Fibroblast of lung (primary cell): ENCODE measurements at regions not wholly inside any gene's neighbourhood (a gene's known extent, or its start where the extent isn't known, plus 50 kb on each side); places are given as distances from the start of the nearest gene placed in this dataset.
"Not testable (repeated sequence)": the region's sequence is repeated elsewhere in the genome, so short reads cannot be mapped to it uniquely, and the experiment has no call there.

Source experiments
- DNase-seq, 2 donors: peaks; one replicate each; pipeline versions ENCODE4 v3.0.0 to v3.0.0-alpha.2; 2010; ENCODE audit warnings: low read depth in 2 of 2
- H2AFZ ChIP-seq: 2 replicates; pipeline ENCODE4 v1.5.1; 2012; ENCODE audit warnings: low read length, control low read depth, inconsistent platforms
- H3K27ac ChIP-seq: 2 replicates; pipeline ENCODE4 v1.5.1; 2011; ENCODE audit warnings: low read length, control low read depth; ENCODE audit not compliant: insufficient read depth
- H3K27me3 ChIP-seq: 2 replicates; pipeline ENCODE4 v1.5.1; 2011; ENCODE audit warnings: mild to moderate bottlenecking, low read length; ENCODE audit not compliant: control insufficient read depth, insufficient read depth
- H3K36me3 ChIP-seq: 2 replicates; pipeline ENCODE4 v1.5.1; 2011; ENCODE audit warnings: low read length; ENCODE audit not compliant: control insufficient read depth, insufficient read depth
- H3K4me1 ChIP-seq: 2 replicates; pipeline ENCODE4 v1.5.1; 2011; ENCODE audit warnings: low read length; ENCODE audit not compliant: control insufficient read depth, insufficient read depth; ENCODE audit errors: extremely low read depth
- H3K4me2 ChIP-seq: 2 replicates; pipeline ENCODE4 v1.5.1; 2011; ENCODE audit warnings: low read length, control low read depth; ENCODE audit not compliant: insufficient read depth; ENCODE audit errors: extremely low read depth
- H3K4me3 ChIP-seq, 4 experiments: fragments of 200-600 bp in 1 of 4; sonication (generic) in 1 of 4; replicated peaks in 1 of 4; 2 replicates each; pipeline ENCODE4 v1.5.1; 2011 to 2016; ENCODE audit warnings: low read length in 4 of 4, low read depth in 3 of 4, mild to moderate bottlenecking in 3 of 4, control low read depth in 2 of 4, inconsistent platforms in 1 of 4, mixed read lengths in 1 of 4; ENCODE audit not compliant: insufficient read depth in 1 of 4; ENCODE audit errors: control extremely low read depth in 1 of 4
- H3K79me2 ChIP-seq: 2 replicates; pipeline ENCODE4 v1.5.1; 2012; ENCODE audit warnings: mild to moderate bottlenecking, low read length, inconsistent platforms; ENCODE audit not compliant: control insufficient read depth, insufficient read depth
- H3K9ac ChIP-seq: 2 replicates; pipeline ENCODE4 v1.5.1; 2011; ENCODE audit warnings: mild to moderate bottlenecking, low read length, control low read depth; ENCODE audit not compliant: insufficient read depth
- H3K9me3 ChIP-seq: 2 replicates; pipeline ENCODE4 v1.5.1; 2012; ENCODE audit warnings: low read depth, low read length; ENCODE audit not compliant: control insufficient read depth, insufficient read depth
- H4K20me1 ChIP-seq: 2 replicates; pipeline ENCODE4 v1.5.1; 2011; ENCODE audit warnings: low read length; ENCODE audit not compliant: control insufficient read depth, insufficient read depth; ENCODE audit errors: extremely low read depth
- EZH2 ChIP-seq: IDR thresholded peaks from 2 replicates; pipeline ENCODE4 v1.5.1; 2012; ENCODE audit warnings: low read length, control low read depth, mild to moderate bottlenecking; ENCODE audit errors: missing control alignments
- TF ChIP-seq, protein P1 (sequence below), 2 donors: IDR thresholded peaks in 1 of 2; conservative IDR thresholded peaks in 1 of 2; 1 replicate in 1 of 2; 2 replicates in 1 of 2; pipeline ENCODE4 v1.5.1; 2011 to 2012; ENCODE audit warnings: low read length in 2 of 2, control low read depth in 1 of 2, inconsistent platforms in 1 of 2, low read depth in 1 of 2, mild to moderate bottlenecking in 1 of 2

DNA sequence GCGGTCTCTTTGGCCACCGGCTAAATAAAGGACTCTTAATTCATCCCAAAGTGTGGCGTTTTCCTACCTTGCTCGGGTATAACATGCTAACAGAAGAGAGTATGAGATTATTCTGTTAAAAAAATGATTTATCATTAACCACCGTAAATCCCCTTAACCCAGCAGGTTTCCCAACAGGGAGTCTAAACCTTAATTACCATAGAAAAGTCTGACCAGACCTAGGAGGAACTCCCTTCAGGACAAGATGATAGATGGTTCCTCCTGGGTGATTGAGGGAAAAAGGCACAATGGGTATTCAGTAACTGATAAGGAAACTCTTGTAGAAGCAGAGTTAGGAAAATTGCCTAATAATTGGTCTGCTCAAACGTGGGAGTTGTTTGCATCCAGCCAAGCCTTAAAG is 193.7 kb downstream of the ZNF737 start:
- H3K9me3 ChIP-seq = no peaks in the 10 kb centered on the region
- no peak overlapping the region for H2AFZ ChIP-seq
- no peak for DNase-seq
- H3K27ac ChIP-seq = no peak overlapping the region
- TF ChIP-seq, protein P1, sequence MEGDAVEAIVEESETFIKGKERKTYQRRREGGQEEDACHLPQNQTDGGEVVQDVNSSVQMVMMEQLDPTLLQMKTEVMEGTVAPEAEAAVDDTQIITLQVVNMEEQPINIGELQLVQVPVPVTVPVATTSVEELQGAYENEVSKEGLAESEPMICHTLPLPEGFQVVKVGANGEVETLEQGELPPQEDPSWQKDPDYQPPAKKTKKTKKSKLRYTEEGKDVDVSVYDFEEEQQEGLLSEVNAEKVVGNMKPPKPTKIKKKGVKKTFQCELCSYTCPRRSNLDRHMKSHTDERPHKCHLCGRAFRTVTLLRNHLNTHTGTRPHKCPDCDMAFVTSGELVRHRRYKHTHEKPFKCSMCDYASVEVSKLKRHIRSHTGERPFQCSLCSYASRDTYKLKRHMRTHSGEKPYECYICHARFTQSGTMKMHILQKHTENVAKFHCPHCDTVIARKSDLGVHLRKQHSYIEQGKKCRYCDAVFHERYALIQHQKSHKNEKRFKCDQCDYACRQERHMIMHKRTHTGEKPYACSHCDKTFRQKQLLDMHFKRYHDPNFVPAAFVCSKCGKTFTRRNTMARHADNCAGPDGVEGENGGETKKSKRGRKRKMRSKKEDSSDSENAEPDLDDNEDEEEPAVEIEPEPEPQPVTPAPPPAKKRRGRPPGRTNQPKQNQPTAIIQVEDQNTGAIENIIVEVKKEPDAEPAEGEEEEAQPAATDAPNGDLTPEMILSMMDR (conservative IDR thresholded peaks at IDR 0.05 in 1 of 2, IDR thresholded peaks at IDR 0.05 in 1 of 2; ENCODE audit: low read depth in 1 of 2, low read length in 2 of 2) = no peak
- no peak for TF ChIP-seq EZH2
- no peak overlapping the region for H3K9ac ChIP-seq
- no peaks in the 10 kb centered on the region for H3K4me1 ChIP-seq
- no peak overlapping the region for H3K4me2 ChIP-seq
- no peak overlapping the region for H3K4me3 ChIP-seq
- no peaks in the 10 kb centered on the region for H4K20me1 ChIP-seq
- no peaks in the 10 kb centered on the region for H3K79me2 ChIP-seq
- no peaks in the 10 kb centered on the region for H3K27me3 ChIP-seq
- no peaks in the 10 kb centered on the region for H3K36me3 ChIP-seq

DNA sequence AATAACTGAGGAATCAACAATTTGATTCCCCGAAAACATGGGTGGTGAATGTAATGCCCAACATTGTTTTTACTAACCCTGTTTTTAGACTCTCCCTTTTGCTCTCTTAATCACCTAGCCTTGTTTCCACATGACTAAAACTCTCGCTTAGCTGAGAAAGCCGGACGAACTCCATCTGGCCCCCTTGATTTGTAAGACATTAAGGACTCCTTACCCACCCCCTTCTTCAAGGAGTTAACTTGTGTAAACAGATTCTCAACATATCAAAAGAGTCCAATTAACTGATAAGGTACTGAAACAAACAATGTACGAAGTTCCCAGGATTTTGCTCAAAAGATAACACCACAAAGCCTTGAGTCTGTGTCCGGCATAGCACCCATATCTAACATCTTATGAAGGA is 194.3 kb downstream of the ZNF737 start:
- H3K27ac ChIP-seq, H4K20me1 ChIP-seq, H3K79me2 ChIP-seq, H3K4me3 ChIP-seq, H3K36me3 ChIP-seq, H3K9me3 ChIP-seq, H3K4me2 ChIP-seq, H3K4me1 ChIP-seq, H3K27me3 ChIP-seq, H2AFZ ChIP-seq, DNase-seq, H3K9ac ChIP-seq: not testable (repeated sequence)

DNA sequence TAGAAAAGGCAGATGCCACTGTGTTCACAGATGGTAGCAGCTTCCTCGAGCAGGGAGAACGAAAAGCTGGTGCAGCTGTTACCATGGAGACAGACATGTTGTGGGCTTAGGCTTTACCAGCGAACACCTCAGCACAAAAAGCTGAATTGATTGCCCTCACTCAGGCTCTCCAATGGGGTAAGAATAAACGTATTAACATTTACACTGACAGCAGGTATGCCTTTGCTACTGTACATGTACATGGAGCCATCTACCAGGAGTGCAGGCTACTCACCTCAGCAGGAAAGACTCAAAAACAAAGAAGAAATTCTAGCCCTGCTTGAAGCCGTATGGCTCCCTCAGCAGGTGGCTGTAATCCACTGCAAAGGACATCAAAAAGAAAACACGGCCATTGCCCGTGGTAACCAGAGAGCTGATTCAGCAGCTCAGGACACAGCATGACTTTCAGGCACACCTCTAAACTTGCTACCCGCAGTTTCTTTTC is 197.7 kb downstream of the ZNF737 start:
- Histone ChIP-seq H3K27me3 (no peaks in the 10 kb centered on the region), H3K27ac (no peak overlapping the region)
- no peak for DNase-seq

More for the DNA sequence above, 197.7 kb downstream of the ZNF737 start:
- Histone ChIP-seq H2AFZ (no peak overlapping the region), H4K20me1 (no peaks in the 10 kb centered on the region), H3K9ac (no peak overlapping the region), H3K9me3 (no peaks in the 10 kb centered on the region), H3K4me1 (no peaks in the 10 kb centered on the region), H3K36me3 (no peaks in the 10 kb centered on the region), H3K4me2 (no peak overlapping the region), H3K4me3 (no peak overlapping the region), H3K79me2 (no peaks in the 10 kb centered on the region)
- TF ChIP-seq, protein P1 (conservative IDR thresholded peaks at IDR 0.05 in 1 of 2, IDR thresholded peaks at IDR 0.05 in 1 of 2; ENCODE audit: low read depth in 1 of 2, low read length in 2 of 2) = no peak
- TF ChIP-seq EZH2 = no peak
